GM18907 (cell line): ENCODE measurements at regions not wholly inside any gene's neighbourhood (a gene's known extent, or its start where the extent isn't known, plus 50 kb on each side); places are given as distances from the start of the nearest gene placed in this dataset.
"Not testable (repeated sequence)": the region's sequence is repeated elsewhere in the genome, so short reads cannot be mapped to it uniquely, and the experiment has no call there.

ENCODE experiments used
- ATAC-seq: cut with Tn5 transposase; IDR thresholded peaks from one replicate; pipeline ENCODE4 v1.9.1; 2021; ENCODE audit warnings: mild to moderate bottlenecking, moderate library complexity; ENCODE audit not compliant: unreplicated experiment

- ATAC-seq: no peak
Observed at GRCh38 chr5:109989161-109989560, 299.4 kb downstream of the MAN2A1 start.

DNA sequence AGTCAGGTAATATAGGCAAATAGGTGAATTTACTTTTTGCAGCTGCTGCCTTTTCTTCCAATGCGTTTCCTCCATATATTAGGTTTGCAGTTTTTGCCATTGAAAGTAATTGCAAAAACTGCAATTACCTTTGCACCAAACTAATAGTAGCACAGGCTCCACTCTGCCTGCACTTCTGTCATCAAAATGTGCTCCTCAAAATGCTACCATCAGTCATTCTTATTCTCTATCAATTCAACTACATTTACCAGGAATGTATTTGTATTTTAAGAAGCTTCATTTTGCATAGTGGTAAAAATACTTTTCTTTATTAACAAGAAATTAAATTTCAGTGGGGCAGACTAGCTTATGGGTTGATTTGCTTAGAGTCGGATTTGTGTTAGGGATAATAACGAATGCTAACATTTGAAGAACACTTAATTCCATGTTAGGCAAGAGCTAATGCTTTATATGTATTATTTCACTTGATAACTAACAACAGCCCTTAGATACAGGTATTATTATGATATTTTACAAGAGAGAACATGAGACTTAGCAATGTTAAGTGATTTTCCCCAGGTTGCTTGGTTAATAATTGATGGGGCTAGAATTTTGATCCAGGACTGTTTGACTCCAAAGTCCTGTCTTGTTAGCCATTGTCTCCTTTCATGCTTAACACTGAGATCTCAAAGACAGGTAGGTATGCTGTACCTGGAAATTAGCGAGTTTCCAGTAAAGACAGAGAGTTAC lies 300.4 kb downstream of the MAN2A1 start:
- no peak for ATAC-seq

GRCh38 chr5:109990723-109991359 lies 301.1 kb downstream of the MAN2A1 start:
- no peak for ATAC-seq

GRCh38 chr5:109992264-109992915 lies 302.7 kb downstream of the MAN2A1 start:
- no peak for ATAC-seq

DNA sequence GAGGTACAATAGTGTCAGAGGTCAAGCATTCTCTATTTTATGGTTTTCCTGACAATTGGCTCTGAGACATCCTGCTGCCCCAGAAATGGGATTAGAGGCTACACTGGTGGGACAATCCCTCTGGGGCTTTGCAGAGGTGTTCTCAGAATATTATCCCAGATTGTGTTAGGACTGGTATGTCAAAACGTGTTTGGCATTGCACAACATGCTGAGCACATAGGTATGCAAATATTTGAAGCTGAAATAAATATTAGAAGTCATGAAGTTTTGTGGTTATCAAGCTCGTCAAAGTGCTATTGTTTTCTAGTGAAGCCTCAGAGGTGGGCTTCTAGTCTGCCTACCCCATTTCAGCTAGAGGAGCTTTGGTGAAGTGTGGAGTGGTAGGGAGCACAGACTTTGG lies 304.4 kb downstream of the MAN2A1 start:
- no peak for ATAC-seq

- ATAC-seq: no peak
Observed at GRCh38 chr5:109996246-109996645, 306.5 kb downstream of the MAN2A1 start.

DNA sequence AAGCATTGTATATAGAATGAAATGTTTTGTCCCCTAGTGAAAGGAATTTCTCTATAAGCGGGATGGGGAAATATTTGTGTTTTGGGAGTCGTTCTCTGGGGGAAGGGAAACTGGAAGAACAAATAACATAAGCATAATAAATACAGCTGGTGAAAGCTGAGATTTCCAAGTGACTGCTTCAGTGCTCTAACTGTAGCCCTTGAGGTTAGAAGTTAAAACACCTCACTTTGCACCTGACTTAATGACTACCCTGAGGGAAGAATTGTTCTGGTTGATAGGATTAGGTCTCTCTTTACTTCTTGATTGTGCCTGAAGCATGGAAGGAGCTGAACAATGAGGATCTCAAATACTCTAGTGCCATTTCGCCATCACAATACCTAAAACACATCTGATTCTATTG lies 307.4 kb downstream of the MAN2A1 start:
- ATAC-seq: no peak

DNA sequence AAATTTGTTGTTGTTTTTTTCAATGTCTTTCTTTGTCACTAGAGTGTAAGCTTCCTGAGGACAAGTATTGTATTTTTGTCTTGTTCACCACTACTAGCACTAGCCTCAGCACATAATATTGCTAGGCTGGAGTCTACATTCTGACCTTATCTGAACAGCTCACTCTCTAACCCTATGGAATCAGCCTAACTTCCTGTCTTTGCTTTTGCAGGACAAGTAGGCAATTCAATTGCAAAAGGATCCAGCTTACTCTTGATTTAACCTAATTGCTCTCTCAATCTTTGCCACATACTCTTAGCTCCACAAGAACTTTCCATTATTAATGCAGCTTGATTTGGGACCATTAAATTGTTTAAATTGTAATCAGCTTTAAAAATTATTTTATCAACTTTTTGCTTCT lies 308.5 kb downstream of the MAN2A1 start:
- no peak for ATAC-seq

- no peak for ATAC-seq
Observed at GRCh38 chr5:109998726-109999125, 309.0 kb downstream of the MAN2A1 start.

- ATAC-seq: no peak
Observed at GRCh38 chr5:110001648-110002047, 311.9 kb downstream of the MAN2A1 start.

DNA sequence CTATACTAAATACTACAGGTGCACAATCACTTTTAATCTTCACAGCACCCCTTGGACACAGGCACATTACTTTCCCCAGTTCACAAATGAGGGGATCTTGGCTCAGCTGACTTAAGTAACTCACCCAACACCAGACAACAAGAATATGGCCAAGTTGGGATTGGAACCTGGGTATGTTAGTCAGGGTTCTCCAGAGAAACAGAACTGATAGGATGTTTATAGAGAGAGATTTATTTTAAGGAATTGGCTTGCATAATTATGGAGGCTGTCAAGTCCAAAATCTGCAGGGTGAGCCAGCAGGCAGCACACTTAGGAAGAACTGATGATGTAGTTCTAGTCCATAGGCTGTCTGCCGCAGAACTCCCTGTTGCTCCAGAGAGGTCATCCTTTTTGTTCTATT lies 312.9 kb downstream of the MAN2A1 start:
- ATAC-seq: no peak

DNA sequence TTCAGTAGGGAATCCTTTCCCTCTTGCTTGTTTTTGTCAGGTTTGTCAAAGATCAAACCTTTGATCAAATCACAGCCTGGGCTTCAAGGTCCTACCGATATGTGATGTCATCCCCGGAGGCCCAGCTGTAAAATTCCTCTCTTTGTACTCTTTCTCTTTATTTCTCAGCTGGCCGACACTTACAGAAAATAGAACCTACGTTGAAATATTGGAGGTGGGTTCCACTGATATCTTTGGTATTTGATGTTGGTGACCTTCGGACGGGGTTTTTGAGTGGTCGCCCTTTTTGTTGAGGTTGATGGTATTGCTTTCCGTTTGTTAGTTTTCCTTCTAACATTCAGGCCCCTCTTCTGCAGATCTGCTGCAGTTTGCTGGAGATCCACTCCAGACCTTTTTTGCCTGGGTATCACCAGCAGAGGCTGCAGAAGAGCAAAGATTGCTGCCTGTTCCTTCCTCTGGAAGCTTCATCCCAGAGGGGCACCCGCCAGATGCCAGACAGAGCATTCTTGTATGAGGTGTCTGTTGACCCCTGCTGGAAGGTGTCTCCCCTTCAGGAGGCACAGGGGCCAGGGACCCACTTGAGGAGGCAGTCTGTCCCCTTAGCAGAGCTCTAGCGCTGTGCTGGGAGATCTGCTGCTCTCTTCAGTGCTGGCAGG lies 316.3 kb downstream of the MAN2A1 start:
- ATAC-seq: not testable (repeated sequence)

GRCh38 chr5:110007101-110007500 lies 317.4 kb downstream of the MAN2A1 start:
- ATAC-seq: no peak

GRCh38 chr5:110008131-110008530 lies 318.4 kb downstream of the MAN2A1 start:
- no peak for ATAC-seq

DNA sequence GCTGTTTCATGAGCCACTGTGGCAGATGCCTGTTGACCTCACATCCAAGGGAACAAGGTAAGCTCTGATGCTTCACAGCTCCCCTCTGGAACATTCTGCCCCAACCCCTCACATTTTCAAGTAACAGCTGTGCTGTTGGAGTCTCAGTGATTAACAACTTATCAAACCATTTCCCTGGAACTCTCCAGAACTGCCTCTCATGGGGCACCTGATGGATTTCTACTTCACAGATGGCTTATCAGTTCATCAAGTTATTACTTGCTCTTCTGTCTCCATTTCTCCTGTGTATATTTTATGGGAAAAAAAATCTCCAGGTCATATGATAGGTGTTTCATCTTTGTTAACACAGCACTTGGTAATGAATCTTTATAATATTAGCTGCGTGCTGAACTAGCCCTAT lies 322.4 kb downstream of the MAN2A1 start:
- ATAC-seq: no peak

DNA sequence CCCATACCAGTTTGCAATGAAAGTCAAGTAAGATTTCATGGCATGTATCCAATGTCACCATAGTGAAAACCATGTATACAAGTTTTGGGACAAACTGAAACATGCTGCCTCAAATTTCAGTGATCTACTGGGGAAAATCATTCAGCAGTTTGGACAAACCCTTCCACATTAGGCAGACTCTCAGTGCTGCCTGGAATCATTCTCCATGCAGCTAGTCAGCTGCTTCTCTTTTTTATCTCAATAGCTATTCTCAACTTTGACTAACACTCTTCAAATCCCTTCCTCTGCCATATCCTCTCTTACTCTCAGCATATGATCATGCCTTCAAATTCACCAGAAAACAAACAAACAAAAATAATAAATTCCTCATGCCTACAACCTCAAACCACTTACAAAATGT lies 323.3 kb downstream of the MAN2A1 start:
- no peak for ATAC-seq

DNA sequence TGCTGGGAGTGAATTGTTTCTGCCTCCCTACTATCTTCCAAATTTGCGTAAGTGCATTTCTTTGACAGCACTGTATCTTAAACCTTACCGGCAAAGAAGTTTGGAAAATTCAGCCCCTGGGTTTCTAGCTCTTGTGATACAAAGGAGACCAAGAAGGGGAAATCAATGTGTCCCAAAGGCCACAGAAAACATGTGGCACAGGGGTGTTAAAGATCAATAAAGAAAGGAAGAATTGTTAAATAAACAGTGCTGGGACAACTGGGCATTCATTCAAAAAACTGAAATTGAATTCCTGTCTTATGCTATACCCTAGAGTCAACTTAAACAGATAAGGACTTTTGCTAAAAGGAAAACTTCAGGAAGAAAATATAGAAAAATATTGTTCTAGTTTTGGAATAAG lies 328.1 kb downstream of the MAN2A1 start:
- ATAC-seq: no peak

GRCh38 chr5:110018509-110018908 lies 328.8 kb downstream of the MAN2A1 start:
- no peak for ATAC-seq

GRCh38 chr5:110019119-110019518 lies 329.4 kb downstream of the MAN2A1 start:
- ATAC-seq: no peak

DNA sequence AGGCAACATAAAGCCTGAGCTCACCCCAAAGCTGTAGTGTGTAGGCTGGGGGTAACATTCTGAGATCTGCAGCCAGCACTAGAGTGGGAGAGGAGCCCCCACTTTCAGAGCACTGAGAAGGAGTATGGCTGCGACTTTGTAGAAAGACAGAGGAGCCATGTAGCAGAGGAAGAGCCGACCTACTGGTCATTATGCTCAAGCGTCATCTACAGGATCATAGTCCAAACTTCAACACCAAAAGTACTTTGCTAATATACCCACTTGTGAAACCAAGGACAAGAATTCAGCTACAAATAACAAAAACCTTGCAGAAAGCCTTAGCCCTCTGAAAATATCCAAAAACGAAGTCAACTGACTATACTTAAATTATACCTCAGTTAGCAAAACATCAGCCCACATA lies 330.1 kb downstream of the MAN2A1 start:
- no peak for ATAC-seq

GRCh38 chr5:110021251-110021650 lies 331.5 kb downstream of the MAN2A1 start:
- ATAC-seq: no peak

DNA sequence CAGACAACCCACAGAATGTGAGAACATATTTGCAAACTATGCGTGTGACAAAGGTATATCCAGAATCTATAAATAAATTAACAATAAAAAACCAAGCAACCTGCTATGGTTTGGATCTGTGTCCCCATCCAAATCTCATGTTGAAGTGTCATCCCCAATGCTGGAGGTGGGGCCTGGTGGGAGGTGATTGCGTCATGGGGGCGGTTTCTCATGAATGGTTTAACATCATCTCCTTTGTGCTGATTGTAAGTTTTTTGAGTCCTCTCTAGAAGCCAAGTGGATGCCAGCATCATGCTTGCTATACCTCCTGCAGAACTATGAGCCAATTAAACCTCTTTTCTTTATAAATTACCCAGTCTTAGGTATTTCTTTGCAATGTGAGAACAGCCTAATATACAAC lies 335.4 kb downstream of the MAN2A1 start:
- no peak for ATAC-seq
